ENCODE measurements at regions not wholly inside any gene's neighbourhood (a gene's known extent, or its start where the extent isn't known, plus 50 kb on each side); places are given as distances from the start of the nearest gene placed in this dataset.
"Not testable (repeated sequence)": the region's sequence is repeated elsewhere in the genome, so short reads cannot be mapped to it uniquely, and the experiment has no call there.

DNA sequence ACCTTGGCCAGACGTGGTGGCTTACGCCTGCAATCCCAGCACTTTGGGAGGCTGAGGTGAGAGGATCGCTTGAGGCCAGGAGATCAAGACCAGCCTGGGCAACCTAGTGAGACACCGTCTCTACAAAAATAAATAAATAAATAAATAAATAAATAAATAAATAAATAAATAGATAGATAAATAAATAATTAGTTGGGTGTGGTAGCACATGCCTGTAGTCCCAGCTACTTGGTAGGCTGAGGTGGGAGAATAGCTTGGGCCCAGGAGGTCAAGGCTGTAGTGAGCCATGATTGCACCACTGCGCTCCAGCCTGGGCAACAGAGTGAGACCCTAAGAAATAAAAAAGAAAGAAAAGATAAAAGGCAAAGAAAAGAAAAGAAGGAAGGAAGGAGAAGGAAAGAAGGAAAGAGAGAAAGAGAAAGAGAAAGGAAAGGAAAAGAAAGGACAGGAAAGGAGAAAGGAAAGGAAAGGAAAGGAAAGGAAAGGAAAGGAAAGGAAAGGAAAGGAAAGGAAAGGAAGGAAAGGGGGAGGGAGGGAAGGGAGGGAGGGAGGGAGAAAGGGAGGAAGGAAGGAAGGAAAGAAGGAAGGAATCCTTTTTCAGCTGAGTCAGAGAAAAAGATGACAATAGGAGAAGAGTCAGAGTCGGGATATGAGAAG, 404.8 kb downstream of the TSHZ3 start:
- TF ChIP-seq CTCF (IDR thresholded peaks at IDR 0.05); TCF7L2 (IDR thresholded peaks at IDR 0.05; ENCODE audit: low read depth, low read length); POLR2AphosphoS5 (IDR thresholded peaks at IDR 0.05; ENCODE audit: low read depth, low read length); SIN3A (IDR thresholded peaks at IDR 0.05; ENCODE audit: borderline replicate concordance, insufficient read depth, low read depth, low read length): not testable (repeated sequence)
- TF ChIP-seq, protein P1, sequence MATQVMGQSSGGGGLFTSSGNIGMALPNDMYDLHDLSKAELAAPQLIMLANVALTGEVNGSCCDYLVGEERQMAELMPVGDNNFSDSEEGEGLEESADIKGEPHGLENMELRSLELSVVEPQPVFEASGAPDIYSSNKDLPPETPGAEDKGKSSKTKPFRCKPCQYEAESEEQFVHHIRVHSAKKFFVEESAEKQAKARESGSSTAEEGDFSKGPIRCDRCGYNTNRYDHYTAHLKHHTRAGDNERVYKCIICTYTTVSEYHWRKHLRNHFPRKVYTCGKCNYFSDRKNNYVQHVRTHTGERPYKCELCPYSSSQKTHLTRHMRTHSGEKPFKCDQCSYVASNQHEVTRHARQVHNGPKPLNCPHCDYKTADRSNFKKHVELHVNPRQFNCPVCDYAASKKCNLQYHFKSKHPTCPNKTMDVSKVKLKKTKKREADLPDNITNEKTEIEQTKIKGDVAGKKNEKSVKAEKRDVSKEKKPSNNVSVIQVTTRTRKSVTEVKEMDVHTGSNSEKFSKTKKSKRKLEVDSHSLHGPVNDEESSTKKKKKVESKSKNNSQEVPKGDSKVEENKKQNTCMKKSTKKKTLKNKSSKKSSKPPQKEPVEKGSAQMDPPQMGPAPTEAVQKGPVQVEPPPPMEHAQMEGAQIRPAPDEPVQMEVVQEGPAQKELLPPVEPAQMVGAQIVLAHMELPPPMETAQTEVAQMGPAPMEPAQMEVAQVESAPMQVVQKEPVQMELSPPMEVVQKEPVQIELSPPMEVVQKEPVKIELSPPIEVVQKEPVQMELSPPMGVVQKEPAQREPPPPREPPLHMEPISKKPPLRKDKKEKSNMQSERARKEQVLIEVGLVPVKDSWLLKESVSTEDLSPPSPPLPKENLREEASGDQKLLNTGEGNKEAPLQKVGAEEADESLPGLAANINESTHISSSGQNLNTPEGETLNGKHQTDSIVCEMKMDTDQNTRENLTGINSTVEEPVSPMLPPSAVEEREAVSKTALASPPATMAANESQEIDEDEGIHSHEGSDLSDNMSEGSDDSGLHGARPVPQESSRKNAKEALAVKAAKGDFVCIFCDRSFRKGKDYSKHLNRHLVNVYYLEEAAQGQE (IDR thresholded peaks at IDR 0.05; ENCODE audit: insufficient read depth in 1 of 2, low read depth in 2 of 2, low read length in 1 of 2): not testable (repeated sequence)

All from Panc1 (cell line).